ENCODE measurements at regions not wholly inside any gene's neighbourhood (a gene's known extent, or its start where the extent isn't known, plus 50 kb on each side); places are given as distances from the start of the nearest gene placed in this dataset.

GRCh38 chr7:53904355-53904754, 637.8 kb upstream of the VSTM2A start:
- TF ChIP-seq CTCF (conservative IDR thresholded peaks at IDR 0.05; ENCODE audit: low read depth, low read length) (no peak), EZH2phosphoT487 (IDR thresholded peaks at IDR 0.05; ENCODE audit: borderline replicate concordance, low read length) (no peak)
